ENCODE measurements at regions not wholly inside any gene's neighbourhood (a gene's known extent, or its start where the extent isn't known, plus 50 kb on each side); places are given as distances from the start of the nearest gene placed in this dataset.

- TF ChIP-seq CTCF (conservative IDR thresholded peaks at IDR 0.05): no peak
- TF ChIP-seq EZH2 (IDR thresholded peaks at IDR 0.05; ENCODE audit: low read depth): no peak
Measured at GRCh38 chr12:127797918-127798317, 469.1 kb upstream of the TMEM132C start.
